ENCODE measurements at regions not wholly inside any gene's neighbourhood (a gene's known extent, or its start where the extent isn't known, plus 50 kb on each side); places are given as distances from the start of the nearest gene placed in this dataset.
A peak's percentile ranks its signal among the peaks of the same experiment; 100 is the strongest.

- peak; percentile 94 for DNase-seq (ENCODE audit: low spot score)
These were observed 51.1 kb upstream of the PODXL start for GRCh38 chr7:131607291-131608115.

GRCh38 chr7:131606346-131607290 lies 50.2 kb upstream of the PODXL start:
- no peak for DNase-seq (ENCODE audit: low spot score)
